ENCODE measurements at regions not wholly inside any gene's neighbourhood (a gene's known extent, or its start where the extent isn't known, plus 50 kb on each side); places are given as distances from the start of the nearest gene placed in this dataset.

DNA sequence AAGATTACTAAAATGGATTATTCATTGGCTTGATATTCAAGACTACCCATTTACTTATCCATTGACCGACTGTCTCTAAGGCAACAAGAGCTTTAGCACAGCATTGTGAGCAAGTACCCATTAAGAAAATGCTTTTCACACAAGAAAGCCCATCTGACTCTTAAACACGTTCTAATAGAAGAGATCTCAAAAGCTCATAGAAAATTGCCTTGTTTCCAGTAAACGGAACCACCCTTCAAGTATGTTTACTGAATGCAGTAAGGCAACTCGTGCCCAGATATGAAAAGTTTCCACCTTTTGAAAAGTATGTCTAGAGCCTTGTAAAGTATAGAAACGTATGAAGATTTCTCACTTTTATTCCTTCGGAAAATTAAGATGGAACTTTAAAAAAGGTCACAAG lies 655.3 kb upstream of the ALCAM start:
- Histone ChIP-seq H3K27ac (no peak overlapping the region), H3K36me3 (no peaks in the 10 kb centered on the region), H3K27me3 (replicated peaks; ENCODE audit: insufficient read depth) (no peaks in the 10 kb centered on the region), H3K4me1 (ENCODE audit: control insufficient read depth in 1 of 2, low read depth in 2 of 2) (no peaks in the 10 kb centered on the region), H3K4me3 (no peak overlapping the region), H3K9me3 (no peaks in the 10 kb centered on the region)
- TF ChIP-seq, protein P1, sequence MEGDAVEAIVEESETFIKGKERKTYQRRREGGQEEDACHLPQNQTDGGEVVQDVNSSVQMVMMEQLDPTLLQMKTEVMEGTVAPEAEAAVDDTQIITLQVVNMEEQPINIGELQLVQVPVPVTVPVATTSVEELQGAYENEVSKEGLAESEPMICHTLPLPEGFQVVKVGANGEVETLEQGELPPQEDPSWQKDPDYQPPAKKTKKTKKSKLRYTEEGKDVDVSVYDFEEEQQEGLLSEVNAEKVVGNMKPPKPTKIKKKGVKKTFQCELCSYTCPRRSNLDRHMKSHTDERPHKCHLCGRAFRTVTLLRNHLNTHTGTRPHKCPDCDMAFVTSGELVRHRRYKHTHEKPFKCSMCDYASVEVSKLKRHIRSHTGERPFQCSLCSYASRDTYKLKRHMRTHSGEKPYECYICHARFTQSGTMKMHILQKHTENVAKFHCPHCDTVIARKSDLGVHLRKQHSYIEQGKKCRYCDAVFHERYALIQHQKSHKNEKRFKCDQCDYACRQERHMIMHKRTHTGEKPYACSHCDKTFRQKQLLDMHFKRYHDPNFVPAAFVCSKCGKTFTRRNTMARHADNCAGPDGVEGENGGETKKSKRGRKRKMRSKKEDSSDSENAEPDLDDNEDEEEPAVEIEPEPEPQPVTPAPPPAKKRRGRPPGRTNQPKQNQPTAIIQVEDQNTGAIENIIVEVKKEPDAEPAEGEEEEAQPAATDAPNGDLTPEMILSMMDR (IDR thresholded peaks at IDR 0.05): no peak
- ATAC-seq (ENCODE audit: insufficient number of reproducible peaks, low FRiP score, low read depth) (no peak), DNase-seq (ENCODE audit: low spot score) (no peak)

DNA sequence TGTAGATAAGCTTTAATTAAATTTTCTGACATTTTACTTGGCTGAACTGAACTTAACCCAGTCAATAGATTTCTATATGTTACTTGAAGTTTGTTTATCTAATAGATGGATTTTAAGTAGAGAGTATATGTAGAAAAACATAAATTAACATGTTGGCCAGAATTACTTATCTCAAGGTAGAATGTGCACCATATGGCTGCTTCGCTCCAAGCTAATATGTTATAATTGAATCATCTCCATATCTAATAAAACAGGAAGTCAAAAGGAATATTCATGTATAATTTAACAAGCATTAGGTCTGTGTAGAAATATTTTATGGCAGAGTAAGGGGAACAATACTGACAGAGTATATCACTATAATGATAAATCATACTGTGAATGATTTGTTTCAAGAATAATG lies 650.7 kb upstream of the ALCAM start:
- DNase-seq (ENCODE audit: low spot score): no peak
- H3K4me1 ChIP-seq (ENCODE audit: control insufficient read depth in 1 of 2, low read depth in 2 of 2): no peaks in the 10 kb centered on the region
- ATAC-seq (ENCODE audit: insufficient number of reproducible peaks, low FRiP score, low read depth): no peak
- no peaks in the 10 kb centered on the region for H3K9me3 ChIP-seq
- no peaks in the 10 kb centered on the region for H3K36me3 ChIP-seq
- H3K27ac ChIP-seq: no peak overlapping the region
- no peaks in the 10 kb centered on the region for H3K27me3 ChIP-seq (replicated peaks; ENCODE audit: insufficient read depth)
- TF ChIP-seq, protein P1 (IDR thresholded peaks at IDR 0.05): no peak
- no peak overlapping the region for H3K4me3 ChIP-seq

DNA sequence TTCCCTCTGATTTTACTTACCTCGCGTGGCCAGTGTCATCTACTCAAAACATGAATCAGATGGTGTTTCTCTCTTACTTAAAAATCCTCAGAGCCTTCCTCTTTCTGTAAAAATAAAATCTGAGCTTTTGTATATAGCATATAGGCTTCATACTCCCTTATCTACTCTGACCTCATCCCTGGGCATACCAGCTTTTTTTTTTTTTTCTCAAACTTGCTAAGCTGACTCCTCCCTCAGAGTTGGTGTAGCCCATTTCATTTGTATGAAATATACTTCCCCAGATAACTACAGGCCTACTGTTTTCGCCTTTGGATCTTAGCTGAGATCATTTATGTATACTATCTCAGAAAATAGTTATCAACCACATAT lies 648.9 kb upstream of the ALCAM start:
- Histone ChIP-seq H3K9me3 (no peaks in the 10 kb centered on the region), H3K4me1 (ENCODE audit: control insufficient read depth in 1 of 2, low read depth in 2 of 2) (no peaks in the 10 kb centered on the region), H3K27ac (no peak overlapping the region), H3K4me3 (no peak overlapping the region), H3K27me3 (replicated peaks; ENCODE audit: insufficient read depth) (no peaks in the 10 kb centered on the region), H3K36me3 (no peaks in the 10 kb centered on the region)
- no peak for DNase-seq (ENCODE audit: low spot score)
- TF ChIP-seq, protein P1 (IDR thresholded peaks at IDR 0.05): no peak
- ATAC-seq (ENCODE audit: insufficient number of reproducible peaks, low FRiP score, low read depth): no peak

DNA sequence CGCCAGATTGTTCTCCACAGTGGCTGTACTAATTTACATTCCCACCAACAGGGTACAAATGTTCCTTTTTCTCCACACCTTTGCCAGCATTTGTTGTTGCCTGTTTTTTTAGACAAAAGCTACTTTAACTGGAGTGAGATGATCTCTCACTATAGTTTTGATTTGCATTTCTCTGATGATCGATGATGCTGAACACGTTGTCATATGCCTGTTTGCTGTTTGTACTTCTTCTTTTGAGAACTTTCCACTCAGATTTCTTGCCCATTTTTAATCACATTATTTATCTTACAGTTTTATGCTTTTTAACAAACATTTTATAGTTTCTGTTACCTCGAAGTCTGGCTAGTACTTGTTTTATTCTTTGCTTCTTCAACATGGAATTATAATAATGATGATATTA lies 643.7 kb upstream of the ALCAM start:
- Histone ChIP-seq H3K9me3 (no peaks in the 10 kb centered on the region), H3K27ac (no peak overlapping the region), H3K4me3 (no peak overlapping the region), H3K36me3 (no peaks in the 10 kb centered on the region), H3K27me3 (replicated peaks; ENCODE audit: insufficient read depth) (no peaks in the 10 kb centered on the region), H3K4me1 (ENCODE audit: control insufficient read depth in 1 of 2, low read depth in 2 of 2) (no peaks in the 10 kb centered on the region)
- DNase-seq (ENCODE audit: low spot score): no peak
- no peak for ATAC-seq (ENCODE audit: insufficient number of reproducible peaks, low FRiP score, low read depth)
- TF ChIP-seq, protein P1 (IDR thresholded peaks at IDR 0.05): no peak

DNA sequence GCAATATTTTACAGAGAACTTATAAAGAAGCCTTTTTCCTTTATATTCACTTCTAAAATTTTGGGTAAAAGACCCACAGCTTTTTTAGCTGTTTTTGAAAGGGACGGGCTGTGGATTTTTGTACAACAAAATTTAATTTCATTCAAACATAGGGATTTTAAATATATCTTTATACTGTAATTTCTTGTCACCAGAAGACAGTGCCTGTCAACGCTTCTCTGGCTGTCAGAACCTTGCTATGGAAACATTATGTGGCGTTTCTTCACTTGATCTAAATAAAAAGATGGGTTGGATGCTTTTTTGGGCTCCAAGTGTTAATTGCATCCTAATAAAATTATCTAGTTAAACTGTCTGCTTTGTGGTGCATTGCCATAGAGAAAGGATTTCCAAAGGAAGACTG lies 635.6 kb upstream of the ALCAM start:
- ATAC-seq (ENCODE audit: insufficient number of reproducible peaks, low FRiP score, low read depth) (no peak), DNase-seq (ENCODE audit: low spot score) (no peak)
- Histone ChIP-seq H3K4me3 (no peak overlapping the region), H3K36me3 (no peaks in the 10 kb centered on the region), H3K27me3 (replicated peaks; ENCODE audit: insufficient read depth) (no peaks in the 10 kb centered on the region), H3K4me1 (ENCODE audit: control insufficient read depth in 1 of 2, low read depth in 2 of 2) (peaks cover 0 to 4% of the 10 kb centered on the region in 2 donors), H3K9me3 (no peaks in the 10 kb centered on the region), H3K27ac (no peak overlapping the region)
- TF ChIP-seq, protein P1 (IDR thresholded peaks at IDR 0.05): no peak

Measured in thoracic aorta (tissue), 2 donors.